ENCODE measurements at regions not wholly inside any gene's neighbourhood (a gene's known extent, or its start where the extent isn't known, plus 50 kb on each side); places are given as distances from the start of the nearest gene placed in this dataset.

GRCh38 chr4:56240554-56241174, 146.6 kb downstream of the AASDH start:
- DNase-seq, result no peak

DNA sequence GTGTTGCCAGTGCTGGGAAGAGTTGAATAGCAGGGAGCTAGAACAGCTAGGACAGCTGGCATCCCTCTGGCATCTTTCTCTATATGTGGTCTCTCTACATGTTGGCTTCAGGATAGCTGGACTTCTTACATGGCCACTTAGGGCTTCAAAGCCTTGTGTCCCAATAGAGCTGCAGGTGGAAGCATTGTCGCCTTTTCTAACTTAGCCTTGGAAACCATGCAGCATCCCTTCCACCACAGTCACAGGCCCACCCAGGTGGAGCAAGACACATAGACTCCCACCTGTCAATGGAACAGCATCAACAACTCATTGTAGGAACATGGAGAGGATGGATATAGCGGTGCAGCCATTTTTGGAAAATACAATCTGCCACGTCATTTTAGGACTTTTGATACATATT, 149.0 kb downstream of the AASDH start:
- DNase-seq, result no peak

DNA sequence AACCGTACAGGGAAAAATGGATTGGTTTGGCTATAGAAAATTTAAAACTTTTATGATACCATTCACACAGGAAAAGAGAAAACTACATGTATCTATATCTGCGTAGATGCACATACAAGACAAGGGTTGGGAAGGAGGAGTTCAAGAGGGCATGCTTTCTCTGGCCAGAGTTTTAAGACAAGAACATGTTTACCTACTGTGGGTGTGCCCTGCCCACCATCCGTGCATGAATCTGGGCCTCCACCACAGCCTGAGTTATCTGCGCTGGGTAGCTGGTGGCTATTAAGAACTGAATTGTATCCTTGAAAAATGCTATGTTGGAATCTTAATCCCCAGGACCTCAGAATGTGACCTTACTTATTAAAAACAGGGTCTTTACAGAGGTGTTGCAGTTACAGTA, 151.6 kb downstream of the AASDH start:
- no peak for DNase-seq

DNA sequence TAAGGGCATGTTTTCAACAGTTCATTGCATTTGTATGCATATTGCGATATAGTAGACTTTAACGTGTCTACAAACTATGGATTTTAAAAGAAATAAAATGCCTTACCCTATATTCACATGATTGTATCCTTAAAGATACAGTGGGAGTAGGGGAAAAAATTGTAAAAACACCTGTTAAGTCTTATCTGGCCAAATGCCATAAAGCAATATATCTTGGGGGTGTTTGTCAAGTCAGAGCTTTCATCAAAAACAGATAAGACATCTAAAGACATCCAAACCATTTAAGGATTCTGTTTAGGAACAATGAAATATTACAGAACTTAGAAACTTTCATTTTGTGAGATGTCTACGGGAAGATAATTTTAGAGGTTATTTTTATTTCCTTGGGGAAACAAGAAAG, 152.3 kb downstream of the AASDH start:
- DNase-seq, result no peak

DNA sequence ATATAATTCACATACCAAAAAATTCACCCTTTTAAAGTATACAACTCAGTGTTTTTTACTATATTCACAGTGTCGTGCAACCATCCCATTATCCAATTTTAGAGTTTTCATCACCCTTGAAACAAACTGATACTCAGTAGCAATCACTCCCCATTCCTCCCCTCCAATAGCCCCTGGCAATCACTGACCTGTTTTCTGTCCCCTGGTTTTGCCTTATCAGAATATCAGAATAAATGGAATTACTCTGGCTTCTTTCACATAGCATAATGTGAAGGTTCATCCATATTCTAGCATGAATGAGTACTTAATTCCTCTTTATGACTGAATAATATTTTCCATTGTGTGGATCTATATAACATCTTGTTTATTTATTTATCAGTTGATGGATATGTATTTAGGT, 153.2 kb downstream of the AASDH start:
- no peak for DNase-seq

DNA sequence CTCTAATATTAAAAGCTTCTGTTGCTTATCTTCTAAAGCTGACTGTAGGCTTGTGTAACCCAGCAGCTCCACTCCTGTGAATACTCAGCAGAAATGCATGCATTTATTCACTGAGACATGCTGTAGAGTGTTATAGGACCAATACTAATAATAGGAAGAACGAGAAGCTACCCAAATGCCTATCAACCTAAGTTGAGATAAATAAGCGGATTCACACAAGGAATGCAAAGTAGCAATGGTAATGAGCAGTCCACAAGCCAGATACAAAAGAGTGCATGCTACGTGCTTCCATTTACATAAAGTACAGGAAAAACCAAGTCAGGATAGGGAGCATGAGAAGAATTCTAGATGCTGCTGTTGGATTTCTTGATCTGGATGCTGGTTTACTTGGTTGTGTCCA, 155.9 kb downstream of the AASDH start:
- no peak for DNase-seq

GRCh38 chr4:56229947-56230346, 157.3 kb downstream of the AASDH start:
- no peak for DNase-seq

GRCh38 chr4:56227301-56227835, 159.9 kb downstream of the AASDH start:
- DNase-seq, result no peak

DNA sequence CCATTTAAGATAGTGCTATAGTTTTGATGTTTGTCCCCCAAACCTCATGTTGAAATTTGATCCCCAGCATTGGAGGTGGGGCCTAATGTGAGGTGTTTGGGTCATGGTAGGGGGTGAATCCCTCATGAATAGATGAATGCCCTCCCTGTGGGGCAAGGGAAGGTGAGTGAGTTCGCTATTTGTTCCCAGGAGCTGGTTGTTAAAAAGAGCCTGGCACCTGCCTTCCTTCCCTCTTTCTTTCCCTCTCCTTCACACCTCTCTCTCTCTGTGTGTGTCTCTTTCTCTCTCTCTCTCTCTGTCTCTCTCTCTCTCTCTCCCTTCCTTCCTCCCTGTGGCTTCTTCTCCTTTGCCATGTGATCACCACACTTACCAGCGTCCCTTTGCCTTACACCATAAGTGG, 160.7 kb downstream of the AASDH start:
- DNase-seq, result no peak

GRCh38 chr4:56224641-56225040, 162.7 kb downstream of the AASDH start:
- no peak for DNase-seq

DNA sequence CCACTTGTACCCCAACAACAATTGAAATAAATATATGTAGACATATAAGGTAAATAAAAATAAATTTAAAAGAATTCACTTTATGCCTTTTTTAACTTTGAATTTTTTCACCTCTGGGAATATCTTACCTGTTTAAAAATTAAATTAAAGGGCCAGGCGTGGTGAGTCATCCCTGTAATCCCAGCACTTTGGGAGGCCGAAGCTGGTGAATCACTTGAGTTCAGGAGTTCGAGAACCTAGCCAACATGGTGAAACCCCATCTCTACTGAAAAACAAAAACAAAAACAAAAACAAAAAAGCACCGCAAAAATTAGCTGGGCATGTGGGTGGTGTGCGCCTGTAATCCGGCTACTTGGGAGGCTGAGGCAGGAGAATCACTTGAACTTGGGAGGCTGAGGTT, 164.8 kb downstream of the AASDH start:
- no peak for DNase-seq

GRCh38 chr4:56220261-56220660, 167.0 kb downstream of the AASDH start:
- no peak for DNase-seq

- no peak for DNase-seq
Measured at GRCh38 chr4:56219447-56219846, 167.8 kb downstream of the AASDH start.

DNA sequence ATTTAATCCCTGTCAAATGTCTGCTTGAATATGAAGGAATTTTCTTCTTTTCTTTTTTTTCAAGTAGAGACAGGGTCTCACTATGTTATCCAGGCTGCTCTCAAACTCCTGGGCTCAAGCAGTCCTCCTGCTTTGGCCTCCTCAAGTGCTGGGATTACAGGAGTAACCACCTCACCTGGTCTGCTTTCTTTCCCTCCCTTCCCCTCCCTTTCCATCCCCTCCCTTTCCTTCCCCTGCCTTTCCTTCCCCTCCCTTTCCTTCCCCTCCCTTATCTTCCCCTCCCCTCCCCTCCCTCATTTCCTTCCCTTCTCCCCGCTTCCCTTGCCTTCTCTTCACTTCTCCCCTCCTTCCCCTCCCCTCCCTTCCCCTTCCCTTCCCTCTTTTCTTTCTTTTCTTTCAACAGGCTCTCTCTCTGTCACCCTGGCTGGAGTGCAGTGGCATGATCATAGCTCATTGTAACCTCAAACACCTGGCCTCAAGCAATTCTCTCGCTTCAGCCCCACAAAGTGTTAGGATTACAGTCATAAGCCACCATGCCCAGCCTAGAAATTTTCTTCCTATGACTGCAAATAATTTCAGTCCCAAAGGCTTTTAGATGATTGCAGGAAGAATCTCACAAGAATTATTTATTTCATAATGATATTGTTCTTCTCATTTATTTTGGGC, 168.9 kb downstream of the AASDH start:
- DNase-seq, result no peak

DNA sequence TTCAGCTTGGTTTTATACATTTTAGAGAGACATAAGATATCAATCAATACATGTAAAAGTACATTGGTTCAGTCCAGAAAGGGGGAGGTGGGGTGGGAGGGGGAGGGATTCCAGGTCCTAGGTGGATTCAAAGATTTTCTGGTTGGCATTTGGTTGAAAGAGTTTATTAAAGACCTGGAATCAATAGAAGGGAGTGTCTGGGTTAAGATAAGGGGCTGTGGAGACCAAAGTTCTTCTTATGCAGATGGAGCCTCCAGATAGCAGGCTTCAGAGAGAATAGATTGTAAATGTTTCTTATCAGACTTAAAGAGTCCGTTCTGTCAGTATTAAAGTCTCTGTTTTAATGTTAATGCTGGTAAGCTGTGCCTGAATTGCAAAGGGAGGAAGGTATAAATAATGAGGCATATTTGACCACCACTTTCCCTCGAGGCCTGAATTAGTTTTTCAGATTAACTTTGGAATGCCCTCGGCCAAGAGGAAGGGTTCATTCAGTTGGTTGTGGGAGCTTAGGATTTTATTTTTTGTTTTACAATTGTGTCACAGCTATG, 169.9 kb downstream of the AASDH start:
- DNase-seq, result no peak

DNA sequence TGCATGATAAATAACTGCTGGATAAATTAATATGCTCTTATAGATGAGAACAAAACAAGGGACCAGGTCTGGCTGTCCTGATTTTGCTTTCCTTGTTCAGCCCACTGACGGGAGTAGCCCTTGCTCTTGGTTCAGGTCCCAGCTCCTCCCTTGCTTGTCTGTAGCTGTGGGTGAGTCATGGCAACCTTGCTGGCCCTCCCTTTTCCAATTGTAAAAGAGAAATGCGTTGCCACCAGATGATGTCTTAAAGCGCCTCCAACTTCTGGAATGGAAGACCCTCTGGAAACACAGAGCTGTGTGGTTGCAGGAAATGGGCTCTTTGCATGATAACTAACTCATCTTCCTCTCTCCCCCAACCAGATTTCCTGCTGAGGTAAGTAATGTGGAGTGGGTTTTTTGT, 171.4 kb downstream of the AASDH start:
- no peak for DNase-seq

DNA sequence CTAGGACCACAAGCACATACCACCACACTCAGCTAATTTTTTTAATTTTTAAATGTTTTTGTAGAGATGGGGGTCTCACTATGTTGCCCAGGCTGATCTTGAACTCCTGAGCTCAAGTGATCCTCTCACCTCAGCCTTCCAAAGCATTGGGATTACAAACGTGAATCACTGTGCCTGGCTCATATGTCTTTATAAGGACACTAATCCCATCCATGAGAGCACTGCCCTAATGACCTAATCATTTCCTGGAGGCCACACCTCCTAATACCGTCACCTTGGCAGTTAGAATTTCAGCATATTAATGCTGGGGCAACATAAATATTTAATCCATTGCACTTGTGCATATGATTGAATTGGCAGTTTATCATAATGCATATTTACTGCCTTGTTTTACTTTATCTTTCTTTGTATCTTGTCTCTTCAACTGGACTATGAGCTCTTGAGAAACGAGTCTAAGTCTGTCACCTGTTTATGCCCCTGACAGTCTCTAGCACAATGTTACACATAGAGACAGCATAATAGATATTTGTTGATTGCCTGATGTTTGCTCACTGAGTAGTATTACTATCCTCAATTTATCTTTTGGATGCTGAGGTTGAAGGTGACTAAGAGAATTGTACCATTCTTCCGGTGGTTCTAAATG, 172.0 kb downstream of the AASDH start:
- no peak for DNase-seq

DNA sequence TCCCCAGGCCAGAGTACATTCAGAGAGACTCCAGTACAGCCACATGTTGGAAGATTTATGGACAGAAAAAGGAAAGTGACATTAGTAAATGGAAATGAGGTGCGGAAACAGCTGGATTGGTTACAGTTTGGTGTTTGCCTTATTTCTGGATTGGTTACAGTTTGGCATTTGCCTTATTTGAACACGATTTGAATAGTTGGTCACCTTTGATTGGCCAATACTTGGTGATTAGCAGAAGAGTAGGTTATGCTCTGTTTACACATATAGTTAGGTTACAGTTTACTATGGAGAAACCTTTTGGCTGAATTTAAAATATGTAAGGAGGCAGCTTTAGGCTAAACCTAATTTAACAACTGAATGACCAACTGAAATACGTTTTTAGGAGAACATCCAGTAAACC, 173.7 kb downstream of the AASDH start:
- DNase-seq, result no peak

DNA sequence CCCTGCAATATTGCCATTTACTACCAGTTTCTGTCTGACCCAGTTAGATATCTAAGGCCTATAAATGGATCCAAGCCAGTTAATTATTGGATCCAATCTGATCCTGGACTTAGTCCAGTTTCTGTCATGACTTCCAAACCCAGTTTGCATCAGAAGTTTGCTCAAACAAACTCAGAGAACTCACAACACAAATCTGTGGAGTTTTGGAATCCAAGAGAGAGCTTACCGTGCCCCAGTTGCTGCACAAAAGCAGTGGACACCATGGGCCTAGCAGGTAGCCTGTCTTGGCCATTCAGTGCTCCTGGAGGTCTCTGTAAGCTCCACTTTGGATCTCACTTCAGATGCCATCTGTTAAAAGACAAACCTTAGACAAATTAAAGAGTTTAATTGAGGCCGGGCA, 174.5 kb downstream of the AASDH start:
- no peak for DNase-seq

DNA sequence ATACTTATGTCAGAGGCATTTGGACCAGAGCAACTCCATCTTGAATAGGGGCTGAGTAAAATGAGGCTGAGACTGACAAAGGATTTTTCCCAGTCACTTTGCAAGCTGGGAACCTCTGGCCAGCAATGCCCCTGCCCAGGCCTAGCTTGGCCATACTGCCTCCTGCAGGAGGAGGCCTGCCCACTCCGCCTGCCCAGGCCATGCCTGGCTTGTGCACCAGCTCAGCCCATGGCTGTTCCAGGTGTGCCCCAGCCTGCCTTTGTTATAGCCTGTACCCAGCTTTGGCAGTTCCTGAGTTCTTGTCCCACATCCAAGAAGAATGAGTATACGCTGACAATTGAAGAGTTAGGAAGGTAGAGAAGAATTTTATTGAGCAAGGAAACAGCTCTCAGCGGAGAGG, 176.1 kb downstream of the AASDH start:
- no peak for DNase-seq

DNA sequence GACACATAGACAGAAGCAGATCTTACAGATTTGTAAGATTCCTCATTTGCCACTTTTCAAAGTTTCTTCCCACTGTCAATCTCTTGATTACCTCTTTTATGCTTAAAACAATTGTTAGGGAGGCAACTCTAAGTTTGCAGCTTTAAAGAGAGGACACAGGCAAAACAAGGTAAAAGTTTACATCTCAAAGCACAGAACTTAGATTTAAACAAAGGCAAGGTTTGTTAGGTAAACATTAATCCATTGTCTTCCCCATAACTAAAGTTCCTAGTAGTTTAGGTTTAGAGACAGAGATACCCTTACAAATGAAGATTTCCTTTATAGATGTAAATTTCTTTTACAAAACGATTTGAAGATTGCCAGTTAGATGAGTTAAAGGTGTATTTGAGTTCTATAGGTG, 176.9 kb downstream of the AASDH start:
- no peak for DNase-seq

- no peak for DNase-seq
Measured at GRCh38 chr4:56209767-56210166, 177.5 kb downstream of the AASDH start.

GRCh38 chr4:56208103-56208502, 179.2 kb downstream of the AASDH start:
- DNase-seq, result no peak

DNA sequence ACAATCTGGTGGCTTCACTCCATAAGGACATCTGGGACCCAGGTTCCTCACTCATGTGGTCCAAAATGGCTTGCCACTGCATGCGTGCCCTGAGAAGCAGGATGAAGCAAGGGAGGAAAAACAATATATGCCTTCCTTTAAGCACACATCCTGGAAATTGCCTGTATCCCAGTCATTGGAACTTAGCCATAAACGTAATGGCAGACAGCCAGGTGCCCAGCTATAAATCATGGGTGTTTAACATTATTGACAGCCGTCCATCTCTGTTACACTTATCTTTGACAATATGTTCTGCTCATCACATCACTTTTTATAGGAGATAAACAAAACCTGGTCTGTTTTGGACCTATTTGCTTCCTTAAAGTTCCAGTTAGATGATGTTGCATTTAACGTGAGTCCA, 181.0 kb downstream of the AASDH start:
- DNase-seq, result no peak

Data from T1000 (cell line).